ENCODE measurements at regions not wholly inside any gene's neighbourhood (a gene's known extent, or its start where the extent isn't known, plus 50 kb on each side); places are given as distances from the start of the nearest gene placed in this dataset.

DNA sequence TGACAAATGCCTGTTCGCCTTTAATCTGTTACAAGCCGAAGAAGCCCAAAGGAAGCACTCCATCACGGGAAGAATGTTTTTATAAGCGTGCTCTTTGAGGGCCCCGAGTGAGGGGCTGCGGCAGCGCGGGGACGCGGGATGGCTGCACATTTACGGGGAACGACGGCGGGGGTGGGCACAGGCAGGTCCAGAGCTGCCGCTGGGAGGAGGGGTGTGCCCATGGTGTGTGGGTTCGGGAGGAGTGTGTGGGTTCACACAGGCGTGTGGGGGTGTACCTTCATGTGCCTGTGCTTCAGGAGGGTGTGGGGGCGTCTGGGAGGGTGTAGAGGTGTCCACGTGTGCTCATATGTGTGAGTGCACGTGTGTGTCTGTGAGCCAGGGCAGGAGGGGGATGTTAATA is 155.9 kb upstream of the ZC3H12A start:
- TF ChIP-seq, protein P1, sequence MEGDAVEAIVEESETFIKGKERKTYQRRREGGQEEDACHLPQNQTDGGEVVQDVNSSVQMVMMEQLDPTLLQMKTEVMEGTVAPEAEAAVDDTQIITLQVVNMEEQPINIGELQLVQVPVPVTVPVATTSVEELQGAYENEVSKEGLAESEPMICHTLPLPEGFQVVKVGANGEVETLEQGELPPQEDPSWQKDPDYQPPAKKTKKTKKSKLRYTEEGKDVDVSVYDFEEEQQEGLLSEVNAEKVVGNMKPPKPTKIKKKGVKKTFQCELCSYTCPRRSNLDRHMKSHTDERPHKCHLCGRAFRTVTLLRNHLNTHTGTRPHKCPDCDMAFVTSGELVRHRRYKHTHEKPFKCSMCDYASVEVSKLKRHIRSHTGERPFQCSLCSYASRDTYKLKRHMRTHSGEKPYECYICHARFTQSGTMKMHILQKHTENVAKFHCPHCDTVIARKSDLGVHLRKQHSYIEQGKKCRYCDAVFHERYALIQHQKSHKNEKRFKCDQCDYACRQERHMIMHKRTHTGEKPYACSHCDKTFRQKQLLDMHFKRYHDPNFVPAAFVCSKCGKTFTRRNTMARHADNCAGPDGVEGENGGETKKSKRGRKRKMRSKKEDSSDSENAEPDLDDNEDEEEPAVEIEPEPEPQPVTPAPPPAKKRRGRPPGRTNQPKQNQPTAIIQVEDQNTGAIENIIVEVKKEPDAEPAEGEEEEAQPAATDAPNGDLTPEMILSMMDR (IDR thresholded peaks at IDR 0.05; ENCODE audit: extremely low read depth in 1 of 2, insufficient read depth in 1 of 2, low read depth in 1 of 2, low read length in 2 of 2), result no peak
- no peak for TF ChIP-seq POLR2A (IDR thresholded peaks at IDR 0.05; ENCODE audit: low read depth, low read length)
- TF ChIP-seq MYC (IDR thresholded peaks at IDR 0.05; ENCODE audit: low read depth, low read length), result no peak

Measured in endothelial cell of umbilical vein (primary cell).